Body of pancreas (tissue), 4 donors: ENCODE measurements at regions not wholly inside any gene's neighbourhood (a gene's known extent, or its start where the extent isn't known, plus 50 kb on each side); places are given as distances from the start of the nearest gene placed in this dataset.
"Not testable (repeated sequence)": the region's sequence is repeated elsewhere in the genome, so short reads cannot be mapped to it uniquely, and the experiment has no call there.

Source experiments
- ATAC-seq: fragments of 150-250 bp; one replicate; pipeline ENCODE4 v1.9.1; 2016
- DNase-seq, 4 donors: peaks; one replicate each; pipeline ENCODE4 v3.0.0-alpha.2; 2019
- H3K27ac ChIP-seq, 4 donors: fragments of 200-600 bp; sonication (generic); 1 replicate in 3 of 4; 2 replicates in 1 of 4; pipeline versions ENCODE4 v1.5.1 to v1.6.1; 2016 to 2019; ENCODE audit warnings: mild to moderate bottlenecking in 1 of 4, mixed read lengths in 1 of 4, moderate library complexity in 1 of 4
- H3K27me3 ChIP-seq, 2 donors: fragments of 200-600 bp; sonication (generic); one replicate each; pipeline ENCODE4 v1.6.0; 2016; ENCODE audit warnings: mild to moderate bottlenecking in 1 of 2
- H3K36me3 ChIP-seq, 2 donors: fragments of 200-600 bp; sonication (generic); replicated peaks in 1 of 2; 2 replicates each; pipeline ENCODE4 v1.5.1; 2016; ENCODE audit warnings: low read depth in 2 of 2; ENCODE audit not compliant: insufficient read depth in 1 of 2
- H3K4me1 ChIP-seq: fragments of 200-600 bp; sonication (generic); one replicate; pipeline ENCODE4 v1.6.0; 2016
- H3K4me3 ChIP-seq, 2 donors: fragments of 200-600 bp; sonication (generic); 1 replicate in 1 of 2; 2 replicates in 1 of 2; pipeline ENCODE4 v1.5.1; 2016 to 2019
- H3K9me3 ChIP-seq, 3 donors: fragments of 200-600 bp; sonication (generic); 1 replicate in 2 of 3; 2 replicates in 1 of 3; pipeline ENCODE4 v1.5.1; 2016
- POLR2A ChIP-seq, 3 donors: fragments of 450-650 bp; IDR thresholded peaks; one replicate each; pipeline ENCODE4 v1.6.1; 2016; ENCODE audit warnings: antibody characterized with exemption in 3 of 3, mild to moderate bottlenecking in 2 of 3
- WGBS, 2 donors: methylation state at CpG; one replicate each; pipeline ENCODE4 v1.1.5; 2017; 5-methylcytosine and 5-hydroxymethylcytosine counted together
- intact Hi-C: fragments of 100-400 bp; cut with DNase I; formaldehyde crosslinking; loops from one replicate; pipeline ENCODE4 v1.15.1; 2023
- TF ChIP-seq, protein P1 (sequence below), 7 experiments: fragments of 450-650 bp in 4 of 7; fragments of 200-600 bp in 3 of 7; sonication (generic) in 3 of 7; IDR thresholded peaks; one replicate each; pipeline ENCODE4 v1.5.1; 2016 to 2019; ENCODE audit warnings: antibody characterized with exemption in 7 of 7

DNA sequence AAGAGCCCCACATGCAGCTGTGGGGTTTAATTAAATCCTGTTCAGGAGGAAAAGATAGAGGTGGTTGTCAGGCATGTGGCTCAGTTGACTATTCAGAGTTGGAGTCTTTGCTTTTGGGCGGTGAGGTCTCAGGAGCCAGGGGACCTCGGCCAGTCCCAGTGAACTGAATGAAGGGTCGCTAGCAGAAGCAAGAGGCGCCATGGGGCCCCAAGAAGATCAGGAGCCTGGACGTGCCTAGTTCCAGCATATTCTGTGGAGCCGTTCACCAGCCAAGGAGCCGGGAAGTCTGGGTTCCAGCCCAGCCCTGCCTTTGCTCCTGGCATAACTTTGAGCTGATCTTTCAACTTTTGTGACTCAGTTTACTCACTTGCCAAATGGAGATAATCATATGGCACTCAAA lies 217.7 kb upstream of the IRF2BP2 start:
- no peak for ATAC-seq
- intact Hi-C loops = no loop called here
- Histone ChIP-seq H3K27ac (no peak overlapping the region), H3K36me3 (no peaks in the 10 kb centered on the region), H3K4me3 (no peak overlapping the region), H3K4me1 (peaks cover 6% of the 10 kb centered on the region), H3K9me3 (no peaks in the 10 kb centered on the region), H3K27me3 (no peaks in the 10 kb centered on the region)
- 90 to 96% methylated on average over 7 of the region's 7 CpGs for WGBS, 2 donors
- no peak for TF ChIP-seq POLR2A (IDR thresholded peaks at IDR 0.05)
- TF ChIP-seq, protein P1, sequence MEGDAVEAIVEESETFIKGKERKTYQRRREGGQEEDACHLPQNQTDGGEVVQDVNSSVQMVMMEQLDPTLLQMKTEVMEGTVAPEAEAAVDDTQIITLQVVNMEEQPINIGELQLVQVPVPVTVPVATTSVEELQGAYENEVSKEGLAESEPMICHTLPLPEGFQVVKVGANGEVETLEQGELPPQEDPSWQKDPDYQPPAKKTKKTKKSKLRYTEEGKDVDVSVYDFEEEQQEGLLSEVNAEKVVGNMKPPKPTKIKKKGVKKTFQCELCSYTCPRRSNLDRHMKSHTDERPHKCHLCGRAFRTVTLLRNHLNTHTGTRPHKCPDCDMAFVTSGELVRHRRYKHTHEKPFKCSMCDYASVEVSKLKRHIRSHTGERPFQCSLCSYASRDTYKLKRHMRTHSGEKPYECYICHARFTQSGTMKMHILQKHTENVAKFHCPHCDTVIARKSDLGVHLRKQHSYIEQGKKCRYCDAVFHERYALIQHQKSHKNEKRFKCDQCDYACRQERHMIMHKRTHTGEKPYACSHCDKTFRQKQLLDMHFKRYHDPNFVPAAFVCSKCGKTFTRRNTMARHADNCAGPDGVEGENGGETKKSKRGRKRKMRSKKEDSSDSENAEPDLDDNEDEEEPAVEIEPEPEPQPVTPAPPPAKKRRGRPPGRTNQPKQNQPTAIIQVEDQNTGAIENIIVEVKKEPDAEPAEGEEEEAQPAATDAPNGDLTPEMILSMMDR (IDR thresholded peaks at IDR 0.05) = no peak
- DNase-seq = no peak

DNA sequence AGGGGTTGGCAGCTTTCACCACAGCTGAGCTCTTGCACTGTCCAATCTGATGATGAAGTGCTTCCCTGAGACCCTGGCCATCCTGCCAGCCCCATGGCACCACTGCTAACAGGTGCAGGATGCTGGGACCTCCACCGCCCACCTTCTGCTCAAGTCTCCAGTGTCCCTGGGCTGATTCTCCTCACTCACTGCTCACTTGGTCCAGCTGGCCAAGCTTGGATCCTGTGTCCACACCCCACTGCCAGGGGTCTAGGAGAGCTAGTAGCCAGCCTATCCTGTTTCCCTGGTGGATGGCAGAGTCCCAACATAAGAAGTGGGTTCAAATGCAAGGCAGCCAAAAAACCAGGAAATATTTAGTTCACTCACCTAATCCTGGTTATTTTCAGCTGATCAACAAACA lies 217.2 kb upstream of the IRF2BP2 start:
- no peak for TF ChIP-seq POLR2A (IDR thresholded peaks at IDR 0.05)
- TF ChIP-seq, protein P1 (IDR thresholded peaks at IDR 0.05) = no peak
- Histone ChIP-seq H3K27me3 (no peaks in the 10 kb centered on the region), H3K4me1 (peaks cover 6% of the 10 kb centered on the region), H3K36me3 (no peaks in the 10 kb centered on the region), H3K9me3 (no peaks in the 10 kb centered on the region), H3K4me3 (no peak overlapping the region), H3K27ac (no peak overlapping the region)
- ATAC-seq (no peak), DNase-seq (no peak)
- intact Hi-C loops = no loop called here
- 91 to 100% methylated on average over 1 of the region's 1 CpG for WGBS, 2 donors

DNA sequence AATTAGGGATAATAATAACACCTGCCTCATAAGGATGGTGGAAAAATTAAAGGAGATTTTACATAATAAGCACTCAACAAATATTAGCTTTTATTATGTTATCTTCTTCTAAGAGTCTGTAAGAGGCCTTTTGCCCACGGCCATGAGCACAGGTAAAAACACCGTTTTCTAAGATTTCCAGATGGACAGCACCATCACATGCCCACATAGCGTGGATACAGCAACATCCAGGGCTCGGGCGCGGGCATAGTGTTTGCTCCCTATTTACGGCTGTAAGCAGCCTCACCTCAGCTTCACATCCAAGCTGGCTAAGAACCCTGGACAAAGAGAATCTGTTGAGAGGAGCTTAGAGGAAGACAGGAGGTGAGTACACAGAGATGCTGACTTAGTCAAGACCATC lies 216.4 kb upstream of the IRF2BP2 start:
- H3K27ac ChIP-seq = no peak overlapping the region
- intact Hi-C loops = no loop called here
- H3K4me1 ChIP-seq = peaks cover 6% of the 10 kb centered on the region
- no peak for DNase-seq
- WGBS, 2 donors = 65 to 77% methylated on average over 5 to 7 of the region's 7 CpGs
- H3K36me3 ChIP-seq = no peaks in the 10 kb centered on the region
- TF ChIP-seq POLR2A (IDR thresholded peaks at IDR 0.05) = no peak
- TF ChIP-seq, protein P1 (IDR thresholded peaks at IDR 0.05) = no peak
- no peaks in the 10 kb centered on the region for H3K9me3 ChIP-seq
- no peak overlapping the region for H3K4me3 ChIP-seq
- H3K27me3 ChIP-seq = no peaks in the 10 kb centered on the region
- ATAC-seq = no peak

DNA sequence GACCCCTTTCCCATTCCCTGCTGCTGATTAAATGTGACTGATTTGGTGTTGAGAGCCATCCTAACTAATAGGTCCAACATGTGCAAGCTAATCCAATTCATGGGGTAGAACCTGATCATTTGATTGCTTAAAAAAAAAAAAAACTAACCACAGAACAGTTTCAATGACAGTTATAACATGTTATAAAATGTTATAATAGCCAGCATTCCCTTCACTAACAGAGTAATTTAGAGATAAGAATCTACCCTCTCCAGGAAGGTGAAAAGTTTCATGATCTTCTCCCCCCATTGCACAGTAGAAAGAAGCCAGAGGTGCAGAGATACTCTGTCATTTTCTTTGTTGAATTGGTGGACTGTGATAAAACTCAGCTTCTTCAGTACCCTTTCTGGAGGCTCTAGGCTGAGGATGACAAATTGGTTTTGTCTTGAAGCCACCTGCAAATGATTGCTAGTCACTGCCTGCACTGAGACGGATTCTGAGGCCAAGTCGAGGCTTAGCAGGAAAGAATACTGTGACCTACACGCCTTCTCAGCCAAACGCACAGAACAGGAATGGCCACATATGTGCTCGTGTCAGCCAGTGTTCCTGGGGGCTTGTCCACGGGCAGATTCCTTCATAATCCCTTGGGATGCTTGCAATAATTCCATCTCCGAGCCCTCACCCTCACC lies 215.7 kb upstream of the IRF2BP2 start:
- Histone ChIP-seq H3K9me3 (no peaks in the 10 kb centered on the region), H3K36me3 (no peaks in the 10 kb centered on the region), H3K4me1 (peaks cover 13% of the 10 kb centered on the region), H3K4me3 (no peak overlapping the region), H3K27ac (no peak overlapping the region), H3K27me3 (no peaks in the 10 kb centered on the region)
- no peak for DNase-seq
- intact Hi-C loops = no loop called here
- ATAC-seq = no peak
- WGBS, 2 donors = 63 to 70% methylated on average over 3 to 7 of the region's 7 CpGs
- TF ChIP-seq POLR2A (IDR thresholded peaks at IDR 0.05) = no peak
- TF ChIP-seq, protein P1 (IDR thresholded peaks at IDR 0.05) = no peak

DNA sequence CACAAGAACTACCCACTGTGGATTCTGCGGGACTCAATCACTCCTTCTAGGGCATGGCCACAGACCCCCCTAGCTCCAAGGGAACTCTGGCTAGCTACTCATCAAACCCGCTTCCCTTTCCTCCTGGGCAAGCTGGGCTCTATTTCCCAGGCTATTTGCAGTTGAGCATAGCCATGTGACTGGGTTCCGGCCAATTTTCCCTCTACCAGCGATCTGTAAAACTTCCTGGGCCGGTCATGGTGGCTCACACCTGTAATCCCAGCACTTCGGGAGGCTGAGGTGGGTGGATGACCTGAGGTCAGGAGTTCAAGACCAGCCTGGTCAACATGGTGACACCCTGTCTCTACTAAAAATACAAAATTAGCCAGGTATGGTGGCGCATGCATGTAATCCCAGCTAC lies 214.9 kb upstream of the IRF2BP2 start:
- H3K9me3 ChIP-seq, DNase-seq, ATAC-seq, H3K36me3 ChIP-seq, H3K27me3 ChIP-seq, H3K27ac ChIP-seq, intact Hi-C loops, H3K4me3 ChIP-seq: not testable (repeated sequence)
- 89 to 90% methylated on average over 7 of the region's 7 CpGs for WGBS, 2 donors
- peaks cover 17% of the 10 kb centered on the region for H3K4me1 ChIP-seq
